NCI-H1092 treated with DMSO at 0.1 percent for 48 hours (cell line): ENCODE measurements at regions not wholly inside any gene's neighbourhood (a gene's known extent, or its start where the extent isn't known, plus 50 kb on each side); places are given as distances from the start of the nearest gene placed in this dataset.

Experiments
- DNase-seq: peaks from one replicate; lab custom pipeline; 2025; lab: John Stamatoyannopoulos, UW

GRCh38 chr2:221145396-221145795, 426.7 kb downstream of the EPHA4 start:
- no peak for DNase-seq

- DNase-seq: peak; percentile 49
These were observed 418.9 kb downstream of the EPHA4 start for GRCh38 chr2:221153226-221153625.

- DNase-seq: no peak
These were observed 417.9 kb downstream of the EPHA4 start for GRCh38 chr2:221154176-221154575.

- DNase-seq: no peak
These were observed 415.9 kb downstream of the EPHA4 start for GRCh38 chr2:221156062-221156734.

GRCh38 chr2:221161186-221161585, 410.9 kb downstream of the EPHA4 start:
- no peak for DNase-seq

- no peak for DNase-seq
These were observed 405.8 kb downstream of the EPHA4 start for GRCh38 chr2:221166292-221166691.

GRCh38 chr2:221167561-221167960, 404.5 kb downstream of the EPHA4 start:
- no peak for DNase-seq

- no peak for DNase-seq
These were observed 402.4 kb downstream of the EPHA4 start for GRCh38 chr2:221169724-221170123.

- no peak for DNase-seq
These were observed 401.6 kb downstream of the EPHA4 start for GRCh38 chr2:221170548-221170947.

GRCh38 chr2:221176667-221177066, 395.4 kb downstream of the EPHA4 start:
- no peak for DNase-seq

- DNase-seq: no peak
These were observed 394.0 kb downstream of the EPHA4 start for GRCh38 chr2:221178139-221178538.

- no peak for DNase-seq
These were observed 385.2 kb downstream of the EPHA4 start for GRCh38 chr2:221186873-221187272.

- DNase-seq: no peak
These were observed 382.6 kb downstream of the EPHA4 start for GRCh38 chr2:221189431-221190067.

GRCh38 chr2:221195829-221196228, 376.3 kb downstream of the EPHA4 start:
- no peak for DNase-seq

- no peak for DNase-seq
These were observed 374.8 kb downstream of the EPHA4 start for GRCh38 chr2:221197225-221197856.

GRCh38 chr2:221198309-221198708, 373.8 kb downstream of the EPHA4 start:
- DNase-seq: no peak

GRCh38 chr2:221200184-221200839, 371.8 kb downstream of the EPHA4 start:
- no peak for DNase-seq

GRCh38 chr2:221202431-221202830, 369.7 kb downstream of the EPHA4 start:
- DNase-seq: no peak

GRCh38 chr2:221203125-221203524, 369.0 kb downstream of the EPHA4 start:
- no peak for DNase-seq

- DNase-seq: peak; percentile 64
These were observed 368.2 kb downstream of the EPHA4 start for GRCh38 chr2:221203856-221204255.

- peak; percentile 56 for DNase-seq
These were observed 367.4 kb downstream of the EPHA4 start for GRCh38 chr2:221204699-221205098.

GRCh38 chr2:221205103-221205673, 366.9 kb downstream of the EPHA4 start:
- DNase-seq: peak; percentile 62
